GM18519 (cell line): ENCODE measurements at regions not wholly inside any gene's neighbourhood (a gene's known extent, or its start where the extent isn't known, plus 50 kb on each side); places are given as distances from the start of the nearest gene placed in this dataset.

Experiments used
- ATAC-seq: cut with Tn5 transposase; IDR thresholded peaks from one replicate; pipeline ENCODE4 v1.9.1; 2021; ENCODE audit warnings: mild to moderate bottlenecking, moderate library complexity; ENCODE audit not compliant: unreplicated experiment, low FRiP score

DNA sequence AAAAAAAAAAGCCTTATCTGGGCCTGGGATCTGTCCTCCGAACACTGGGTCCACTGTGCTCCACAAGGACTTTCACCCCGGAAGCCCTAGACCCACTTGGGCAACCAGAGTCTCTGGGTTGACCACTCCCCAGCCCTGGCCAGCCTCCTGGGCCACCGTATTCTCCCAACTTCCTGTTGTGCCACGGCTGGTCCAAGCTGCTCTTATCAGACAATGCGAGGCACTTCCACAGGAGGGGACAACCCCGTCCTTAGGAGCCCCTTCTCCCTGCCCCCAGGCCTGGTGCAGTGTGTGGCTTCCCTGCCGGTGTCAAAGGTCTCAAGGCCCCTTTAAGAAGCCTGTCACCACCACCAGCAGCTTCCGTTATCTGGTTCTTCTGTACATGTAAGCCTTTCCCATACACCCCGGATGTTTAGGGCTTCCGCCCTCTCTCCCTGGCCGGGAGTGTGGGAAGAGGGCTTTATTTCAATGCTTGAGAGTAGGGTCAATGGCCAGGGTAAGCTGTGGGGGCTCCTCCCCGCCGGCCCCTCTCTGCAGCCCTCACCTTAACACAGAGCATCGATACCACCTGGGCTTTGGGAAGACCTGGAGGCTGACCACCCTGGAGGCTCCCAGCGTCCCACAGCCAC lies 313.0 kb downstream of the SEC14L1 start:
- ATAC-seq: no peak

DNA sequence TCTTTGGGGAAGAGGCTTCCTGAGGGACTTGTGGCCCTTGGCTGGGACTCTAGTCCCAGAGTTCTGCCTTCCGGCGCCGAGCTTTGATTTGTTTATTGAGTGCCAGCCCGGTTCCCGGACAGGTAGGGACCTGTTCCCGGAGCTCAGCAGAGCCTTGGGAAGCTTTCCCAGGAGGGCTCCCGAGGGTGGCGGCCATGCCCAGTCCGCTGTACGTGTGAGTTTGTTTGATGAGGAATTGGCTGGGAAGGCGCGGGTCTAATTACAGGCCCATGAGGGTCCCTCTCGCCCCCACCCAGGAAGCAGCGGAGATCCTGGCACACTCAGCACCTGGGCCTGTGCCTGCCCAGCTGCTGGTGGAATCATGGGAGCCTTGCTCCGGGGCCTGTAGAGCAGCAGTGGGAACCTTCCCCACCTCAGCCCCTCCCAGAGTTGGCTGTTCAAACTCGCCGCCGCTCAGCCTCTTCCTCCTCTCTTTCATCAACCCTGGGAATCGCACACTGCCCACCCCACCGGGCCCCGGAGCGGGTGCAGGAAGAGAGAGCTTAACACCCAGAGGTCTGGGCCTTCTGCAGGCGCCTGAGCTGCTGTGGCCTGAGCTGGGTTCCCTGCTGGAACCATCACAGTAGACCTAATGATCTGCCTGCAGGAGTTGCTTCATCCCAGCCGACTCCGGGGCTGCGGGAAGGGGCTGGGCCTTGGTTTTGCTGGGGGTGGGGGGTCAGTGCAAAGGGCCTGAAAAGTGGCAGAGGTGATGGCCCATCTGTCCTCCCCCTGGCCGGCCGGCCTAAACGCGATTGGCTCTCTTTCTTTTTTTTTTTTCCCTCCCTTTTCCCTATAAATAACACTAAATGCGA lies 313.7 kb downstream of the SEC14L1 start:
- no peak for ATAC-seq

DNA sequence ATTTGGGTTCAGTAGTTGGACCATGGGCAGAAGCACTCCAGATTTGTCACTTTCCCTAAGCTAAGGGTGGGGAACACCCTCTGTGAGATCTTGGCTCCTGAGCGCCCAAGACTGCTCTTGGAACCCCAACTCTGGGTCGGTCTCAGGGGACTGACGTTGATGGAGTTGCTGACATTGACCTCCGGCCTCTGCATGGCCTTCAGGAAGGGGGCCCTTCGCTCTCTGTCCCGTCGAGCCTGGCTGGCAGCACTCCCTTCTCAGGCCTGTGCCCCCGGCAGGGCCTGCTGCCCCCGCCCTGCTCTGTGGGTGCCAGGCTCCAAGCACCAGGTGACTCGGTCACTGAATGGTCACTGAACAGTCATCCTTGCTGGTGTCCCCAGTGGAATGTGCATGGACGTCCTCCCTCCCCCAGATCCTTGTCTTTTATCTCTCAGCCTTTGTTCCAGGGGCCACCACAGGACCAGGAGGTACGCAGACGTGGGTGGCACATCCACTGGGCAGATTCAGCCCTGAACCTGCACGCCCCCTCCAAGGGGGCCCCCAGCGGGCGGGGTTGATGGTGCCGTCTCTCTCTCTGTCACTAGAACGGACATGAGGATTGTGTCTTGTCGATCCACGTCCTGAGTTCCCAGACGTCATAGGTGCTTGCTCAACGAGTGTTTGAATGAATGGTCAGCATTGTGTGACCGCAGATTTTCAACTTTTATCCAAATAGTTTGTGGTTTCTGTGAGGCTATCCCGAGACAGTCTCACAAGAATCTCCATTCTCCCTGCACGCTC lies 314.5 kb downstream of the SEC14L1 start:
- ATAC-seq: no peak

DNA sequence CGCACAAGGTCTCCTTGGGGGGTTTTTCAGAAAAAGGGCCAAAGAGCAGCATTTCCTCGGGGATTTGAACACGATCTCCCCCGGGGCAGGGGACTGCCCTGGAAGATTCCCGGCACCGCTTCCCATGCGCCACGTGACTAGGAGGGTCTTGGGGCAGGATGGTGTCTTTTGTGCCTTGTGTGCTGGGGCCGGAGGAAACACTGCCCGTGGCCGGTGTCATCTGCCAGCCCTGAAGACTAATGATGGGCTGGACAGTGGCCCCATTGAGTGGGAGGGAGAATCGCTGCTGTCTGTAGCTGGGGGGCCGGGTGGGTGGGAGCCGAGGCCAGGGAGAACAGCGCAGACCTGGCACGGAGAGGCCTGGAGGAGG lies 315.1 kb downstream of the SEC14L1 start:
- ATAC-seq: no peak

DNA sequence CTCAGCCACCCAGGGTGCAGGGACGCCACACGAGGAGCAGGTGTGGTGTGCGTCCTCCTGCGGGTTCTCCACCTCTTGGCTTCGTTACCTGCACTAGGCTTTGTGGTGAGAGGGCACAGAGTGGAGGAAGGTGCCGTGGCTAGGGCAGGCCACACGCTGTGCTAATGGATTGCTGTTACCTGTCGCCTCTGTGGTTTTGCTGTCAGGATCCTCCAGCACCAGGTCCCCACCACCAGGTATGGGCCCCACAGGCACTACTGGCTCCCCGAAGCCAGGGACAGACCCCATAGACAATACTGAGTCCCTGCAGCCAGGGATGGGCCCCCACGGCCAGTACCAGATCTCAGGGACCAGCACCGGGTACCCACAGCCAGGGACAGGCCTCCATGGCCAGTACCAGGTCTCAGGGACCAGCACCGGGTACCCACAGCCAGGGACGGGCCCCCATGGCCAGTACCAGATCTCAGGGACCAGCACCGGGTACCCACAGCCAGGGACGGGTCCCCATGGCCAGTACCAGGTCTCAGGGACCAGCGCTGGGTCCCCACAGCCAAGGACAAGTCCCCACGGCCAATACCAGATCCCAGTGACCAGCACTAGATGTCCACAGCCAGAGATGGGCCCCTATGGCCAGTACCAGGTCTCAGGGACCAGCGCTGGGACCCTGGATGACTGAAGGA lies 315.6 kb downstream of the SEC14L1 start:
- ATAC-seq: no peak

DNA sequence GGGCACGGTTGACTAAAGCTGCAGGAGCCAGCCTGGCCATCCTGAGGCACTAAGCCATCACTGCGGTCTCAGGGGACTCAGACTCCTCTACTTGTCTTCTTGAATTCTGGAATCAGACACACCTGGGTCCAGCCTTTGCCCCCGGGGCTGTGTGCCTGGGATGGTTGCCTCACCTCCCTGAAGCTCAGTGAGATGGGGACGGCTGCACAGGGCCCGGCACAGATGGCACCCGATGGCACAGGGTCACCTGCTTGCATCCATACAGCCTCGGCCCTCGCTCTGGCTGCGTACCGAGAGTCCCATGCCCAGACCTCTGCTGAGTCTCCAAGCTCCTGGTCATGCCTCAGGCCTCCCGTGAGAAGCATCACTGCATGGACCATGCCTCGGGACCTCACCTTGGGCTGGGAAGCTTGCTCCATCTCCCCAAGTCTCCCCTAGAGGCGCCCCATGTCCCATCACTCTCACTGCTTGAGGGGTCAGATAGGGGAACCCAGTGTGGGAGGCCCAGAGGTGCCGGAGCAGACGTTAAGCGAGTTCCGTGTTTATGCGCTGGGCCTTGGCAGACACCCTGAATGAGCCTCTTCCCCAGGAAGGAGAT lies 316.3 kb downstream of the SEC14L1 start:
- no peak for ATAC-seq

DNA sequence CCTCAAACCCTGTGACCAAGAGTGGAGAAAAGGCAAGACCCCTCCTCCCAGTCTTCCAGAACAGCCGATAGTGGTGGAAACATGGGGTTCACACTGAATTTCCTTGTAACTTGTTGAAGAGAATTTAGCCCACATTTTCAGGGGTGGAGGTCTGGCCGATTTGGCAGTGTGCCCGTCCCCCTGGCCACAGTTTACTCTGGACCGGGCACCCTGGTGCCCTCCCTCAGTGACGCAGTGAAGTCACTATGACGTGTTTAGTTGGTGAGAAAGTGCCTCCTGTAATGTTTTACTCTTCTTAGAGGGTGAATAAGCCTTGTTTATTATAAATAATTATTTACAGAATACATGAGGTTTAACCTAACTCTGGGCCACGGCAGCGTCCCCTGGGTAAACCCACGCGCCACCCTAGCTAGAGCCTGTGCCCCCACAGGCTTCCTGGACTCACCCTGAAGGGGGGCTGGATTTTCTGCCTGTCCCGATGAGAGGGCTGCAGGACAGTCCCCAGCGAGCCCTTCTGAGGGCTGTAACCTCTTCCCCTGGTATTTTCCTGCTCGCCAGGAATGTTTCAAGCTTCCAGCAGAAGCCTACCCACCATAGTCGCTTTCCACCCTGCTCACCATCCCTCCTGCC lies 316.9 kb downstream of the SEC14L1 start:
- no peak for ATAC-seq

DNA sequence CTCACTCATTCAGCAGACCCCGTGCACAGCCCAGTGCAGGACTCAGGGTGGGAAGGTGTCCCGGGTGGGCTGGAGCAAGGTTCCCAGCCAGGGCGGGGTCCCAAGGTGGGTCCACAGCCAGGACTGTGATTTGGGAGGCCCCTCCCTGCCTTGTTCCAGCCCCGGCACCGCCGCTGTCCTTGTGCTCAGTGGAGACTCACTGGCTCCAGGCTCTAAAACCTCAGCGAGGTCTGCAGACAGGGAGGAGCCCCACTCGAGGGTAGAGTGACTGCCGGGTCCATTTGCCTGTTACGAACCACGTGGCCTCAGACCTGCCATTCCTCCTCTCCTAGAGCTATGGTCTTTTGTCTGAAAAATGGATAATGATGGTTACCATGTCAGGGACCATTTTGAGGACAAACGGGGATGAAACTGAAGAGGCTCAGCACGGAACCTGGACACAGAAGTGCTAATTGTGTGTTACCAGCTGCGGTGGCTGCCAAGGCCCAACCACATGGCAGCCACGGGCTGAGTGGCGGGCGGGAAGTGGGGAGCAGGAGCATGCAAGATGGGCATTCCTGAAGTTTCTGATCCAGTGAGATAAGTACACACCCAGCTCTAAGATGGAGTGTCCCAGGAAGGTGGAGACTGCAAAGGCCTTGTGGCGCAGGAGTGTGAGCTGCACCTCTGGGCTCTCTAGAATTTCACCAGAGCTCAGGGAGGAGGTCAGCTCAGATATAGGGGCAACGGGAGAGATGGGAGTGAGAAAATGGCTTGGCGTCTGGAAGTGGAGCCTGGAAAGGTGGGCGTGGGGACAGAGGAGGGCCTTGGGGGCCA lies 317.6 kb downstream of the SEC14L1 start:
- no peak for ATAC-seq

DNA sequence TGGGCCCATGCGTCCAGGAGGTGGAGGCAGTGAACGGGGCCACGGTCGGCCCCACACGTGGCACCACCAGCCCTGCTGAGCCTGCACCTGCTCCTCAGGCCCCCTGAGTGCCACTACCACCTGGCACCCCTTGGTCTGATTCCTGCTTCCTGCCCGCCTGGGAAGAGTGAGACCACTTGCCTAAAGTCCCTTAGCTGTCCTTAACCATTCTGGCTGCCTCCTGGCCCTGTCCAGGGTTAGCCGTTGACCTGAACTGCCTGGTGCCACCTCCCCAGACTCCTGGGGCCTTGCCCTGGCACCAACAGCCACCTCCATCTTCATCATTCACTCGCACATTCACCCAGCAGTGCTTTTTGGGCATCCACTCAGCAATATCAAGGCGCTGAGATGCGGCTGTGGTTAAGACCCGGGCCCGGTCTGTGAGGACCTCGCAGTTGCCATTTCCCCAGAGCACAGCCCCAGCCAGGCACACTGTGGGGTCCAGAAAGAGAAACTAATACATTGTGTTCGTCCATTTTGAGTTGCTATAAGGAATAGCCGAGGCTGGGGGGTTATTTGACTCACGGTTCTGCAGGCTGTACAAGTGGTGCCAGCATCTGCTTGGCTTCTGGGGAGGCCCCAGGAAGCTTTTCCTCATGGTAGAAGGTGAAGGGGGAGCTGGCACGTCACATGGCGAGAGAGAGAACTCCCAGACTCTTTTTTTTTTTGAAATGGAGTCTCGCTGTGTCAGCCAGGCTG lies 318.4 kb downstream of the SEC14L1 start:
- no peak for ATAC-seq

DNA sequence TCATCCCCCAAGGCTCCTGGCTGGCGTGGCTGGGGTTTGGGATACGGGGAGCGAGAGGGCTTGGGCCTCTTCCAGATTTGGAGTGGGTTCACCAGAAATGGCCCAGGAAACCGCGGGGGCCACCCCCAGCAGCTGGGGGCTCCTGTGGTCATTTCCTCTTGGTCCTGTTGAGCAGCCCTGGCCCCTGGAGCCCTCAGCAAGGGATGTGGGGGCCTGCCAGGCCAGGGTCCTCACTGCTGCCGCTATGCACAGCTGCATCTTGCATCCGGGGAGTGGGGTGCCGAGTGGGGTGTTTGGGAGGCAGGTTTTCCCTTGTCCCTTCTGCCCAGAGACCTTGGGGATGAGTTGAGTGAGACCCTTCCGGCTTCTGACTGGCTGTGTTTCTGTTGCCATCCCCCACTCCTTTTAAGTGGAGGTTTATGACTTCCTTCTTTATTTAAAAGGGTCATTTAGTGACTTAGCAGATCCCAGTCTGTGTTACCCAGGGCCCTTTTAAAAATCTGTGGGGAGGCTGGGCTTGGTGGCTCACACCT lies 319.8 kb downstream of the SEC14L1 start:
- no peak for ATAC-seq

DNA sequence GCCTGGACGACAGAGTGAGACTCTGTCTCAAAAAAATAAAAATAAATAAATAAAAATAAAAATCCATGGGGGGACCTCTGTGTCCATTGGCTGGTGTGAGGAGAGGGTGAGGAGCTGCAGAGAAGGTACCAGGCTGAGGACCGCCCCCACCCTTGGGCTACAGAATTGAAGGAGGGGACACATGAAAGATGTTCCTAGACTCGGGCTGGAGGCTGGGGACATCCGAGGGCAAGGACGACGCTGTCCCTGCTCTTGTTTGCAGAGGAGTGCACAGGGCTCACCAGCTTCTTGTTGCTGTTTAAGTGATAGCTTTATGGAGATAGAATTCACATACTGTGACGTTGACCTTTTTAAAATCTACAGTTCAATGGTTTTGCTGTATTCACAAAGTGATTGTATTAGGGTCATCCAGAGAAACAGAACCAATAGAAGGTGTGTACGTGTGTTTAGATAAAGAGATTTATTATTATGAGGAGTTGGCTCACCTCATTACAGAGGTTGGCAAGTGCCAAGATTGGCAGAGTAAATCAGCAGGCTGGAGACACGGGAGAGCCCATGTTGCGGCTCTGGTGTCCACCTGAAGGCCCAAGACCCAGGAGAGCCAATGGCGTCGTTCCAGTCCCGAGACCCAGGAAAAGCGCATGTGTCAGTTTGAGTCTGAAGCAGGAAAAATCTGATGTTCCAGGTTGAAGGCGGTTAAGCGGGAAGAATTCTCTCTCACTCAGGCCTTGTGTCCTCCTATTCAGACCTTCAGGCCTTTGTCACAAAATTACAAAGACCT lies 320.7 kb downstream of the SEC14L1 start:
- no peak for ATAC-seq

DNA sequence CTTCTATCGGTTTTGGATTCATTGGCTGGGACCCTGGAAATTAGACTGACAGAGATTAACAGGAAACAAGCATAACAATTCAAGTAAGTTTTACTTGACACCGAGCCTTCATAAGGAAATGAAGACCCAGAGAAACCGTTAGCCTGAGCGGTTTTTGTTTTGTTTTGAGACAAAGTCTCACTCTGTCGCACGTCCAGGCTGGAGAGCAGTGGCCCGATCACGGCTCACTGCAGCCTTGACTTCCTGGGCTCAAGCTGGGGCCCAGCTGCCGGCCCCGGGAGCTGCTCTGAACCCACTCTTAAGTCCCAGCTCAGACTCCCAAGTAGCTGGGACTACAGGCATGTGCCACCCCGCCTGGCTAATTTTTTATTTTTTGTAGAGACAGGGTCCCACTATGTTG lies 321.3 kb downstream of the SEC14L1 start:
- no peak for ATAC-seq

DNA sequence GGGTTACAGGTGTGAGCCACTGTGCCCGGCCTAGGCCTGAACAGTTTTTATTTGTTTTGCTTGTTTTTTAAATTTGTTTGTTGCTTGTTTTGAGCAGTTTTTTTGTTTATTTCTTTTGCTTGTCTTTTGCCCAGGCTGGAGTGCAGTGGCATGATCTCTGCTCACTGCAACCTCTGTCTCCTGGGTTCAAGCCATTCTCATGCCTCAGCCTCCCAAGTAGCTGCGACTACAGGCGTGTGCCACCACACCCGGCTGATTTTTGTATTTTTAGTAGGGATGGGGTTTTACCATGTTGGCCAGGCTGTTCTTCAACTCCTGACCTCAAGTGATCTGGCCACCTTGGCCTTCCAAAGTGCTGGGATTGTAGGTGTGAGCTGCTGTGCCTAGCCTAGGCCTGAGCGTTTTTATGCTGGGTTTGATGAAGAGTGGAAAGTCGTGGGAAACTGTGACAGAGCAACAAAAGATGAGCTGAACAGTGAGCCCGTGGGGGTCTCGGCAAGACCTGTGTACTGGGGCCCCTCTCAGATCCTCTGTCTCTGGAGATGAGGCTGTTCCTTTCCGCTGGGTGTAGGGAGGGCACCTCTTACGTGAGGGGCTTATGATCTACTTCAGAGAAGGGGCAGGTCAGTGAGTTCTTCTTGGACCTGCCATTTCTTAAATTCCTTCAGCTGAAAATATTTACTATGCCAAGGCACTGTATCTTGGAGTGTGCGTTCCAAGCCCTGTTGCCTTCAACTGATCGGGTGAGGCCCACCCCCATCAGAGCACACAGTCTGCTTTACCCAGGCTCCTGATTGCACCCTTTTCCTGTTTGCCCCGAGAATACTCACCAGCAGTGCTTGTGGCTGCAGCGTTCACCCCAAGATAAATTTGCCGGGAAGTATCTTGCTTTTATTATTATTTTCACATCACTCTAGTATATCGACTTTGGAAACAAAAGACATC lies 322.1 kb downstream of the SEC14L1 start:
- ATAC-seq: no peak

DNA sequence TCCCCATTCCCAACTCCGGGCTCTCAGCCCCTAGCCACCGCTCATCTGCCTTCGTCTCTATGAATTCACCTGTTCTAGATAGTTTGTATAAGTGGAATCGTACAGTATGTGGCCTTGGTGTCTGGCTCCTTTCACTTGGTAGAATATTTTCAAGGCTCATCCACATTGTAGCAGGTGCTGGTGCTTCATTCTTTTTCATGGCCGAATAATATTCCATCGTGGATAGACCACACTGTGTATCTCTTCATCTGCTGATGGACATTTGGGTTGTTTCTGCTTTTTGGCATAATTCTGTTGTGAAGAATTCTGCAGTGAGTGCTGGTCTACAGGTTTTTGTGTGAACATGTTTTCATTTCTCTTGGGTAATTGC lies 324.2 kb downstream of the SEC14L1 start:
- ATAC-seq: no peak

DNA sequence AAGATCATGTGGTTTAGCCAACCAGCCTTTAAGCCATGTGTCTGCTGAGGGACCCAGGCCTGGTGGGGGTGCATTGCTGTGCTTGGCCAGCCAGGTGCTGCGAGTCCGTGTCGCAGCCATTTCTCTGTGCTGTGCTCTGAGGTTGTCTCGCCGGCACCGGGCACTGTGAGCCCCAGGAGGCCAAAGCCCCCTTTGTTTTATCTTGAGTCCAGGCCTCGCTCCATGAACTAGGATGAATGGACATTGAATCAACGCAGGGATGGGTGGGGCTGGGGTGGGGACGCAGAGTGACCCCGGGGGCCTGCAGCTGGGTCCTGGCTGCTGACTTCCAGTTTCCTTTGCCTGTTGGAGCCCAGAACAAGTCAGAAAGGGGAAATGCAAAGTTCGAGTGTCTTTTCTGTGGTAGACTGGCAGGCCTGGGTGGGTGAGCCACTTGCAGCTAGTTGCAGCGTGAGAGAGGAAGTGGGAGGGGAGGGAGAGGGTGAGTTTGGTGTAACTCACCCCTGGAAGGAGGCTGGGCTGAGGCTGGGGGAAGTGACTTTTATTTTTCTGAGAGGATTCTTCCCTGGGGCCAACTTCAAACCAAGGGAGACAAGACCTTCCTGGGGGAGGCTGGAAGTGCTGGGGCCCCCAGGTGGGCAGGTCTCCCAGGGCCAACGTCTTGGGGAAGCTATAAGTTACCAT lies 324.7 kb downstream of the SEC14L1 start:
- no peak for ATAC-seq

DNA sequence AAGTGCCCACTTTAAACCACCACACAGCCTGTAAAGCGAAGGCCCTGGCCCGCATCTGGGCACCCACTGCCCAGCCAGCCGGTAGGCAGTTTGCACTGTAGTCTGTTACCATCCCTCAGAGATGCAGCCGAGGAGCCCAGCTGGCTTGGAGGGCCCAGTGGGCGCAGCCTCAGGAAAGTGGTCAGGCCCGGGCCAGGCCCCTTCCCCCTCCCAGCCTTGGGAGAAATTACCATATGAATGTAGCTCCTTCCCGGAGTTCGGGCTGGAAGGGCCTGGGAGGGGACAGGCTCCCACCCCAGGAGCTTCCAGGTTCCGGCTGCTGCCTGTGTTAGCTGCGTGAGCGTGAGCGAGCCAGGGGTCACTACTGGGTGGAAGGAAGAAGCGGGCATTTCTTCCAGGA lies 325.4 kb downstream of the SEC14L1 start:
- no peak for ATAC-seq
